ENCODE measurements at regions not wholly inside any gene's neighbourhood (a gene's known extent, or its start where the extent isn't known, plus 50 kb on each side); places are given as distances from the start of the nearest gene placed in this dataset.

GRCh38 chr3:88657459-88657858 lies 450.0 kb upstream of the EPHA3 start:
- TF ChIP-seq SUZ12 (IDR thresholded peaks at IDR 0.05): no peak
- TF ChIP-seq LEF1 (IDR thresholded peaks at IDR 0.05; ENCODE audit: borderline replicate concordance): no peak
- TF ChIP-seq BHLHE40 (IDR thresholded peaks at IDR 0.05; ENCODE audit: borderline replicate concordance): no peak
- TF ChIP-seq SP1 (IDR thresholded peaks at IDR 0.05): no peak

Data from HEK293T (cell line).